Mucosa of descending colon (tissue), 3 donors: ENCODE measurements at regions not wholly inside any gene's neighbourhood (a gene's known extent, or its start where the extent isn't known, plus 50 kb on each side); places are given as distances from the start of the nearest gene placed in this dataset.
A peak's percentile ranks its signal among the peaks of the same experiment; 100 is the strongest.

Experiments
- ATAC-seq: fragments of 200-7000 bp; cut with Tn5 transposase; one replicate; pipeline ENCODE4 v1.9.1; 2020; ENCODE audit warnings: mild to moderate bottlenecking, moderate library complexity
- DNase-seq, 3 donors: peaks; one replicate each; pipeline ENCODE4 v3.0.0-alpha.2; 2020
- H3K36me3 ChIP-seq: fragments of 200-600 bp; one replicate; pipeline ENCODE4 v1.8.0; 2021; ENCODE audit warnings: low read depth, mild to moderate bottlenecking
- H3K4me1 ChIP-seq: fragments of 200-600 bp; one replicate; pipeline ENCODE4 v1.8.0; 2021; ENCODE audit warnings: low read depth, mild to moderate bottlenecking
- H3K4me3 ChIP-seq: fragments of 200-600 bp; one replicate; pipeline ENCODE4 v1.8.0; 2021; ENCODE audit warnings: mild to moderate bottlenecking
- H3K9me3 ChIP-seq: fragments of 200-600 bp; one replicate; pipeline ENCODE4 v1.8.0; 2021; ENCODE audit warnings: mild to moderate bottlenecking
- CTCF ChIP-seq: fragments of 200-600 bp; IDR thresholded peaks from one replicate; pipeline ENCODE4 v1.8.0; 2022; ENCODE audit warnings: antibody characterized with exemption, mild to moderate bottlenecking
- intact Hi-C, 2 donors: fragments of 100-400 bp; cut with DNase I in 1 of 2; cut with micrococcal nuclease in 1 of 2; formaldehyde crosslinking; loops; one replicate each; pipeline versions ENCODE4 v1.11.0 to v1.11.1; 2022; cut with DNase I, micrococcal nuclease
- donor health status: DM: no; HTN: no; CAD: no; lungs with moderate emphysema.
- donor health status: DM: no; HTN: no; CAD: no.
- donor health status: DM: no; HTN: yes; CAD: no.

- no peaks in the 10 kb centered on the region for H3K4me1 ChIP-seq
- ATAC-seq: no peak
- no peaks in the 10 kb centered on the region for H3K9me3 ChIP-seq
- no peak overlapping the region for H3K4me3 ChIP-seq
- H3K36me3 ChIP-seq: no peaks in the 10 kb centered on the region
- intact Hi-C loops: no loop called here
- DNase-seq: no peak
- no peak for TF ChIP-seq CTCF
These were observed 173.2 kb upstream of the FOXF1 start for GRCh38 chr16:86337138-86337537.

GRCh38 chr16:86337581-86338402 is 172.5 kb upstream of the FOXF1 start:
- DNase-seq (no peak), ATAC-seq (no peak)
- no peaks in the 10 kb centered on the region for H3K4me1 ChIP-seq
- intact Hi-C loops: no loop called here
- no peak overlapping the region for H3K4me3 ChIP-seq
- no peaks in the 10 kb centered on the region for H3K9me3 ChIP-seq
- H3K36me3 ChIP-seq: no peaks in the 10 kb centered on the region
- no peak for TF ChIP-seq CTCF

GRCh38 chr16:86338403-86339115 is 171.8 kb upstream of the FOXF1 start:
- ATAC-seq: no peak

GRCh38 chr16:86342161-86342834 is 168.0 kb upstream of the FOXF1 start:
- intact Hi-C loops: no loop called here
- no peak for TF ChIP-seq CTCF
- H3K4me3 ChIP-seq: no peak overlapping the region
- no peak for DNase-seq
- no peaks in the 10 kb centered on the region for H3K9me3 ChIP-seq
- no peaks in the 10 kb centered on the region for H3K4me1 ChIP-seq
- H3K36me3 ChIP-seq: no peaks in the 10 kb centered on the region
- ATAC-seq: no peak

More at GRCh38 chr16:86338403-86339115, 171.8 kb upstream of the FOXF1 start:
- H3K36me3 ChIP-seq: no peaks in the 10 kb centered on the region
- no peak for TF ChIP-seq CTCF
- intact Hi-C loops: no loop called here
- no peak overlapping the region for H3K4me3 ChIP-seq
- no peaks in the 10 kb centered on the region for H3K4me1 ChIP-seq
- no peak for DNase-seq
- H3K9me3 ChIP-seq: no peaks in the 10 kb centered on the region

- ATAC-seq: peak; percentile 57
- Histone ChIP-seq H3K4me3 (no peak overlapping the region), H3K4me1 (no peaks in the 10 kb centered on the region), H3K36me3 (no peaks in the 10 kb centered on the region), H3K9me3 (no peaks in the 10 kb centered on the region)
- DNase-seq: peak; percentile 44 to 66 (median 47)
- no peak for TF ChIP-seq CTCF
- intact Hi-C loops: no loop called here
These were observed 167.1 kb upstream of the FOXF1 start for GRCh38 chr16:86343027-86343795.
